ENCODE measurements at regions not wholly inside any gene's neighbourhood (a gene's known extent, or its start where the extent isn't known, plus 50 kb on each side); places are given as distances from the start of the nearest gene placed in this dataset.
A peak's percentile ranks its signal among the peaks of the same experiment; 100 is the strongest.
"Not testable (repeated sequence)": the region's sequence is repeated elsewhere in the genome, so short reads cannot be mapped to it uniquely, and the experiment has no call there.

- DNase-seq, result peak; percentile 56
These were observed 416.8 kb downstream of the TMEM38B start for GRCh38 chr9:106111039-106111730.

DNA sequence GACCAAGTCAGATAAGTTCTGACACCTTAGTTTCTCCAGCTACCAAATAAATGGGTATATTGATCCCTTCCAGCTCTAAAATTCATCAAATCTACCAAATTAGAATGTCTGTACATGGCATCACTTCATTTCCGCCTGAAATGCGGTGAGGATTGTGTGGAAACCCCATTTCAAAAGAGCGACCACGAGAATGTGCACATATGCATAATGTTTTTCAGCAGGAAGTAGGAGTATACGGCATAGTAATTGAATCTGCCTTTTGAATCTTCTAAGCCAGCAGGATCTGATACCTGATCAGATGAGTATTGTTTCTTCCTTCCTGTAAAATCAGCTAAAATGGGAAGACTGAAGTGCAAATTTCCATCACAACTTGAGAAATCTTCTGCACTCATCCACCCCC, 418.6 kb downstream of the TMEM38B start:
- DNase-seq, result no peak

DNA sequence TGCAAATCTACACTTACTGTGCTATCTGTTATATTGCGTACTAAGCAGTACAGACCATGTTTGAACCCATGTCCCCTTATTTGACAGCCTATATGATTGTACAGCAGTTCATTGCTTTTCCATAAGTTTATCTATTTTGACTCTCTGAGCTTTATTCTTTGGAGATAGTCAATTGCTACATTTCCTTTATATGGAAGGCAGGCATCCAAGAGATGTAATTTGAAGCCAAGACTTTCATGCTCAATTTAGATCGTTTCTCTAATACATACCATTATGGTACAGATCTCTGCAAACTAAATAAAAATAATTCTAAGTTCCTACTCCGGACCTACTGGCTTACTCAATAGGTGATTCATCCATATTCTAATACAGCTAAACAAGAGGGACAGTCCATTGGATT, 424.8 kb downstream of the TMEM38B start:
- no peak for DNase-seq

- DNase-seq, result no peak
These were observed 425.7 kb downstream of the TMEM38B start for GRCh38 chr9:106120071-106120470.

DNA sequence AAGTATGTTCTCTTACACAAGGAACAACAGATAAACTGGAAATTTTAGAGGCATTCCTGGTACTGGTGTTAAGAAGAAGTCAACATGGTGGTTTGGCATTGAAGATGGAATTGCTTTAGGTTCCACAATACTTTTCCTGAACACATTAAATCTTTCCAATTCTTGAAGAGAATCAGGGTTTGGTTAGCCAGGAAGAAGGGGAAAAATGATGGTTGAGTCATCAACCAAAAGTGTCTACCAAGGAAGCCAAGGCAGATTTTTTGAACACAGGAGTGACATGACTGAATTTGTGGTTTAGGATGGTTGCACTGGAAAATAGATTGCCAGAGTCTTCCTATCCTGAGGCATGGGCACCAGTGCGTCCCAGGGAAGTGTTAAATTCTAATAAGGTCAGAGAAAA, 433.4 kb downstream of the TMEM38B start:
- DNase-seq, result no peak

GRCh38 chr9:106130374-106130773, 436.0 kb downstream of the TMEM38B start:
- DNase-seq, result no peak

- DNase-seq, result no peak
These were observed 449.4 kb downstream of the TMEM38B start for GRCh38 chr9:106143781-106144180.

- no peak for DNase-seq
These were observed 451.9 kb downstream of the TMEM38B start for GRCh38 chr9:106146066-106146840.

- DNase-seq, result no peak
These were observed 452.5 kb downstream of the TMEM38B start for GRCh38 chr9:106146886-106147285.

DNA sequence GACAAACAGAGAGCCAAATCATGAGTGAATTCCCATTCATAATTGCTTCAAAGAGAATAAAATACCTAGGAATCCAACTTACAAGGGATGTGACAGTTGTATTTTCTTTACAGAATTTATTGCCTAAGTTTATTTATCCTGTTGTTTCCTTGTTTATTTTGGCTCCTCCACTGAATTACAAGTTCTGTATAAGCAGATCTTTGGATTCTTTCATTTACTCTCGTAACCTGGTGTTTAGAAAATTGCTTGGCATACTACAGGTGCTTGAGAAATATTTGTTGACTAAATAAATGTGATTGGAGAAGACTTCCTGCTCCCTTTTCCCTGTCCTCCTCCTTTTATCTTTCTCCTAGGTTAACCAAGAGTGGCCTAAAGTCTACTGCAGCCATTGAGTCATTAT, 455.6 kb downstream of the TMEM38B start:
- DNase-seq, result no peak

DNA sequence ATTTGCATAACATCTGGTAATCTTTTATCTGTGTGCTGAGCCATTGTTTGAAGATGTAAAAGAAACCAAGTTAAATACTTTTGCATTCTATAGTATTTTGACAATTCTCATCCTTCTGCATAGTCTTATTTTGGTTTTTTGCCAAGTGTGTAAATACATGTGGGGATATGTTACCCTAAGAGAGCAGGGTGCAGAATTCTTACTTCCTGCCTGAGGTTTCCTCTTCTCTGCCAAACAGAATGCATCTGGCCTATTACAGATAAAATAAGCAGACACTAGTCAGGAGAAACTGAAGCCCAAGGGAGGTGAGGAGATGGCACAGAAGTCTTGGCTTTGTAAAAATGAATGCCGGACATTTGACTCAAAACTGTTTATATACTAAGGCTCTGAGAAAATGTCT, 462.1 kb downstream of the TMEM38B start:
- no peak for DNase-seq

GRCh38 chr9:106172265-106172664, 477.9 kb downstream of the TMEM38B start:
- no peak for DNase-seq

GRCh38 chr9:106174346-106174745, 480.0 kb downstream of the TMEM38B start:
- peak; percentile 6 for DNase-seq

DNA sequence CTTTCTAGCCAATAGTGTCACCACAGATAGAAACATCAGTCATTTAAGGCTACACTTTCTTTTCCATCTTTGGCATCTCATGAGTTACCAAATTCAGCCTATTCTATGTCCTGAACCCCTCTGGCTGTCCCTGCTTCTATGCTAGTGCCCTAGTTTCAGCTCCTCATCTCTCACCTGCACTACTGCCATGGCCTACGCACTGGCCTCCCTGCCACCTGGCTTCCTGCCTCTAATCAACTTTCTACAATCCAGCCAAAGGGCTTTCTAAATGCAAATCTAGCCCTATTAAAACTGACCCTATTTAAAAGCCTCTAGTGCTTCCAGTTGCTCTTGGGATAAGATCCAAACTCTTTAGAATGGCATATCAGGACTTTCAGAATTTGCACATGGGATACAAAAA, 482.9 kb downstream of the TMEM38B start:
- DNase-seq, result no peak

GRCh38 chr9:106179191-106179590, 484.9 kb downstream of the TMEM38B start:
- no peak for DNase-seq

DNA sequence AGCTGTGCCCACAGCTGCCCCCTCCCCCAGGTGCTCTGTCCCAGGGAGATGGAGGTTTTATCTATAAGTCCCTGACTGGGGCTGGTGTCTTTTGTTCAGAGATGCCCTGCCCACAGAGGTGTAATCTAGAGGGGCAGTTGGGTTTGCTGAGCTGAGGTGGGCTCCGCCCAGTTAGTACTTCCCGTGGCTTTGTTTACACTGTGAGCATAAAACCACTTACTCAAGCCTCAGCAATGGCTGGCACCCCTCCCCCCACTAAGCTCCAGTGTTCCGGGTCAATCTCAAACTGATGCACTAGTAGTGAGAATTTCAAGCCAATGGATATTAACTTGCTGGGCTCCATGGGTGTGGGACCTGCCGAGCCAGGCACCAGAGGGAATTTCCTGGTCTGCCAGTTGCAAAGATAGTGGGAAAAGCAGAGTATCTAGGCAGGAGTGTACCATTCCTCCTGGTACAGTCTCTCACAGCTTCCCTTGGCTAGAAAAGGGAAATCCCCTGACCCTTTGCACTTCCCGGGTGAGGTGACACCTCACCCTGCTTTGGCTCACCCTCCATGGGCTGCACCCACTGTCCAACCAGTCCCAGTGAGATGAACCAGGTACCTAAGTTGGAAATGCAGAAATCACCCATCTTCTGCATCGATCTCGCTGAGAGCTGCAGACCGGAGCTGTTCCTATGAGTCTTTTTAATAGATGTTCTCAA, 509.6 kb downstream of the TMEM38B start:
- not testable (repeated sequence) for DNase-seq

DNA sequence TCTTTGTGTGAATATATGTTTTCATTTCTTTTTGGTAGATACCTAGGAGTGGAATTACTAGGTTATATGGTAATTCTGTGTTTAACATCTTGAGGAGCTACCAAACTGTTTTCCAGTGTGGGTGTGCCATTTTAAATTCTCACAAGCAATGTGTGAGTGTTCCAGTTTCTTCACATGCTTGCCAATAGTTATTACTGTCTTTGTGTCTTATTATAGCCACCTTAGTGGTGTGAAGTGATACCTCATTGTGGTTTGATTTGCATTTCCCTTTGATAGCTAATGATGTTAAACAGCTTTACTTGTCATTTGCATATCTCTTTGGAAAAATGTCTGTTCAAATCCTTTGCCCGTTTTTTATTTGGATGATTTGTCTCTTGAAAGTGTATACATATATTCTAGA, 513.0 kb downstream of the TMEM38B start:
- DNase-seq, result no peak

- DNase-seq, result no peak
These were observed 524.1 kb downstream of the TMEM38B start for GRCh38 chr9:106218427-106218826.

- no peak for DNase-seq
These were observed 524.5 kb downstream of the TMEM38B start for GRCh38 chr9:106218854-106219253.

GRCh38 chr9:106220415-106220814, 526.1 kb downstream of the TMEM38B start:
- DNase-seq, result no peak

- no peak for DNase-seq
These were observed 534.5 kb downstream of the TMEM38B start for GRCh38 chr9:106228861-106229260.

DNA sequence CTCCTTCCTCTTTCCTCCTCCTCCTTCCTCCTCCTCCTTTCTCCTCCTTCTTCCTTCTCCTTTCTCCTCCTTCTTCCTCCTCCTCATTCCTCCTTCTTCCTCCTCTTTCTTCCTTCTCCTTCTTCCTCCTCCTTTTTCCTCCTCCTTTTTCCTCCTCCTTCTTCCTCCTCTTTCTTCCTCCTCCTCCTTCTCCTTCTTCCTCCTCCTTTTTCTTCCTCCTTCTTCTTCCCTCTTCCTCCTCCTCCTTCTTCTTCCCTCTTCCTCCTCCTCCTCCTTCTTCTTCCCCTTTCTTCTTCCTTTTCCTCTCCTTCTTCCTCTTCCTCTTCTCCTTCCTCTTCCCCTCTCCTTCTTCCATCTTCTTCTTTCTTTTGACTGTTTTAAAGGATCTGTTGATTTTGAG, 538.8 kb downstream of the TMEM38B start:
- no peak for DNase-seq

- DNase-seq, result not testable (repeated sequence)
These were observed 566.6 kb downstream of the TMEM38B start for GRCh38 chr9:106260908-106261307.

- DNase-seq, result no peak
These were observed 583.6 kb downstream of the TMEM38B start for GRCh38 chr9:106277966-106278365.
